ENCODE measurements at regions not wholly inside any gene's neighbourhood (a gene's known extent, or its start where the extent isn't known, plus 50 kb on each side); places are given as distances from the start of the nearest gene placed in this dataset.

GRCh38 chr5:124655921-124656511, 90.4 kb downstream of the ZNF608 start:
- H3K36me3 ChIP-seq, result no peaks in the 10 kb centered on the region
- TF ChIP-seq POLR2AphosphoS5 (IDR thresholded peaks at IDR 0.05), result peak; percentile 22 to 97 (median 95)
- TF ChIP-seq CTCF (IDR thresholded peaks at IDR 0.05), result no peak
- no peaks in the 10 kb centered on the region for H3K9me3 ChIP-seq
- peak overlapping the region; percentile 24 to 81 (median 74) for H3K27ac ChIP-seq
- intact Hi-C loops (cut with DNase I; ENCODE audit: low total_unique reads), result no loop called here
- peaks cover 28 to 96% (median 77%) of the 10 kb centered on the region in 4 donors for H3K4me1 ChIP-seq
- no peak overlapping the region for H3K4me3 ChIP-seq
- peak; percentile 70 to 89 for DNase-seq
- no peaks in the 10 kb centered on the region for H3K27me3 ChIP-seq
- WGBS, 5 donors, result 8 to 24% (median 16%) methylated on average over 5 of the region's 5 CpGs

- peak in 1 of 2 donors; percentile 71 for DNase-seq
- H3K4me1 ChIP-seq, result peaks cover 28 to 96% (median 77%) of the 10 kb centered on the region in 4 donors
These were observed 91.1 kb downstream of the ZNF608 start for GRCh38 chr5:124655251-124655917.

GRCh38 chr5:124654418-124654817, 92.0 kb downstream of the ZNF608 start:
- Histone ChIP-seq H3K27ac (peak overlapping the region in 3 of 5 donors; percentile 74 to 81 (median 78)), H3K9me3 (no peaks in the 10 kb centered on the region), H3K27me3 (no peaks in the 10 kb centered on the region), H3K36me3 (no peaks in the 10 kb centered on the region), H3K4me3 (no peak overlapping the region), H3K4me1 (peaks cover 26 to 96% (median 76%) of the 10 kb centered on the region in 4 donors)
- DNase-seq, result peak in 1 of 2 donors; percentile 63
- intact Hi-C loops (cut with DNase I; ENCODE audit: low total_unique reads), result no loop called here
- no peak for TF ChIP-seq CTCF (IDR thresholded peaks at IDR 0.05)
- TF ChIP-seq EP300 (IDR thresholded peaks at IDR 0.05), result no peak
- 76 to 86% (median 78%) methylated on average over 5 of the region's 5 CpGs for WGBS, 5 donors

More at GRCh38 chr5:124655251-124655917, 91.1 kb downstream of the ZNF608 start:
- 33 to 41% (median 35%) methylated on average over 8 of the region's 8 CpGs for WGBS, 5 donors
- Histone ChIP-seq H3K27me3 (no peaks in the 10 kb centered on the region), H3K9me3 (no peaks in the 10 kb centered on the region), H3K36me3 (no peaks in the 10 kb centered on the region), H3K27ac (peak overlapping the region in 4 of 5 donors; percentile 67 to 81 (median 76)), H3K4me3 (no peak overlapping the region)
- intact Hi-C loops (cut with DNase I; ENCODE audit: low total_unique reads), result no loop called here
- TF ChIP-seq POLR2AphosphoS5 (IDR thresholded peaks at IDR 0.05), result no peak
- no peak for TF ChIP-seq CTCF (IDR thresholded peaks at IDR 0.05)
- no peak for TF ChIP-seq EP300 (IDR thresholded peaks at IDR 0.05)
- no peak for TF ChIP-seq POLR2A (IDR thresholded peaks at IDR 0.05)

- Histone ChIP-seq H3K27me3 (no peaks in the 10 kb centered on the region), H3K4me1 (peaks cover 23 to 96% (median 78%) of the 10 kb centered on the region in 4 donors), H3K4me3 (no peak overlapping the region), H3K27ac (peak overlapping the region in 1 of 5 donors; percentile 88), H3K9me3 (no peaks in the 10 kb centered on the region), H3K36me3 (peaks cover 0 to 3% (median 1%) of the 10 kb centered on the region in 4 donors)
- TF ChIP-seq EP300 (IDR thresholded peaks at IDR 0.05), result no peak
- TF ChIP-seq CTCF (IDR thresholded peaks at IDR 0.05), result no peak
- no peak for TF ChIP-seq POLR2A (IDR thresholded peaks at IDR 0.05)
- TF ChIP-seq POLR2AphosphoS5 (IDR thresholded peaks at IDR 0.05), result no peak
- DNase-seq, result no peak
- WGBS, 5 donors, result 85 to 100% (median 88%) methylated on average over 3 of the region's 3 CpGs
- intact Hi-C loops (cut with DNase I; ENCODE audit: low total_unique reads), result no loop called here
These were observed 92.8 kb downstream of the ZNF608 start for GRCh38 chr5:124653666-124654065.

Data from stomach (tissue), 8 donors.